Activated CD4-positive, alpha-beta memory T cell treated with anti-CD3 and anti-CD28 coated beads, Interleukin-2, amount 10 ng/mL, durations not matched to agents 7 days and 5 days (primary cell): ENCODE measurements at regions not wholly inside any gene's neighbourhood (a gene's known extent, or its start where the extent isn't known, plus 50 kb on each side); places are given as distances from the start of the nearest gene placed in this dataset.

ENCODE experiments used
- CTCF ChIA-PET: fragments of 350-600 bp; sonication (Branson Sonifier 250); formaldehyde crosslinking; loops from one replicate; lab custom pipeline; 2021; ENCODE audit warnings: antibody characterized with exemption, inconsistent platforms; lab: Charles Lee
- POLR2A ChIA-PET: fragments of 350-600 bp; sonication (Branson Sonifier 250); formaldehyde crosslinking; loops from one replicate; lab custom pipeline; 2021; ENCODE audit warnings: antibody characterized with exemption; lab: Charles Lee
- DNase-seq: peaks from one replicate; pipeline ENCODE4 v3.0.0-alpha.2; 2020
- H3K27ac Mint-ChIP-seq: one replicate; pipeline ENCODE4 v1.8.0; 2021; ENCODE audit warnings: mild to moderate bottlenecking, mixed read lengths
- H3K27me3 Mint-ChIP-seq: one replicate; pipeline ENCODE4 v1.8.0; 2021; ENCODE audit warnings: mixed read lengths
- H3K36me3 Mint-ChIP-seq: one replicate; pipeline ENCODE4 v1.8.0; 2021; ENCODE audit warnings: low read depth, mixed read lengths
- H3K4me1 Mint-ChIP-seq: one replicate; pipeline ENCODE4 v1.8.0; 2021; ENCODE audit warnings: mixed read lengths
- H3K4me3 Mint-ChIP-seq: one replicate; pipeline ENCODE4 v1.8.0; 2021; ENCODE audit warnings: mild to moderate bottlenecking, mixed read lengths
- H3K9me3 Mint-ChIP-seq: one replicate; pipeline ENCODE4 v1.8.0; 2021; ENCODE audit warnings: mixed read lengths

- no peaks in the 10 kb centered on the region for H3K36me3 Mint-ChIP-seq
- CTCF ChIA-PET = no interaction called here
Measured at GRCh38 chr20:61031101-61031830, 220.8 kb upstream of the CDH4 start.

GRCh38 chr20:61037498-61037897 lies 214.6 kb upstream of the CDH4 start:
- Mint-ChIP-seq H3K4me1 (no peaks in the 10 kb centered on the region), H3K27me3 (no peaks in the 10 kb centered on the region), H3K27ac (no peak overlapping the region), H3K9me3 (peaks cover 3% of the 10 kb centered on the region), H3K36me3 (no peaks in the 10 kb centered on the region), H3K4me3 (no peak overlapping the region)
- ChIA-PET POLR2A (no interaction called here), CTCF (no interaction called here)
- DNase-seq = no peak

More at GRCh38 chr20:61031101-61031830, 220.8 kb upstream of the CDH4 start:
- no peak overlapping the region for H3K4me3 Mint-ChIP-seq
- H3K27me3 Mint-ChIP-seq = no peaks in the 10 kb centered on the region
- H3K27ac Mint-ChIP-seq = no peak overlapping the region
- DNase-seq = no peak
- H3K9me3 Mint-ChIP-seq = peaks cover 6% of the 10 kb centered on the region
- no peaks in the 10 kb centered on the region for H3K4me1 Mint-ChIP-seq
- POLR2A ChIA-PET = no interaction called here

GRCh38 chr20:61041481-61041880 lies 210.6 kb upstream of the CDH4 start:
- ChIA-PET CTCF (no interaction called here), POLR2A (no interaction called here)
- no peak overlapping the region for H3K27ac Mint-ChIP-seq
- H3K4me1 Mint-ChIP-seq = no peaks in the 10 kb centered on the region
- H3K27me3 Mint-ChIP-seq = no peaks in the 10 kb centered on the region
- no peak for DNase-seq
- no peaks in the 10 kb centered on the region for H3K36me3 Mint-ChIP-seq
- no peak overlapping the region for H3K4me3 Mint-ChIP-seq
- H3K9me3 Mint-ChIP-seq = peaks cover 8% of the 10 kb centered on the region

- H3K27me3 Mint-ChIP-seq = no peaks in the 10 kb centered on the region
- H3K36me3 Mint-ChIP-seq = no peaks in the 10 kb centered on the region
- no peak for DNase-seq
- H3K4me1 Mint-ChIP-seq = no peaks in the 10 kb centered on the region
- no peak overlapping the region for H3K4me3 Mint-ChIP-seq
- ChIA-PET POLR2A (no interaction called here), CTCF (no interaction called here)
- peaks cover 11% of the 10 kb centered on the region for H3K9me3 Mint-ChIP-seq
- no peak overlapping the region for H3K27ac Mint-ChIP-seq
Measured at GRCh38 chr20:61042506-61043385, 209.3 kb upstream of the CDH4 start.

- POLR2A ChIA-PET = no interaction called here
- no peak overlapping the region for H3K27ac Mint-ChIP-seq
Measured at GRCh38 chr20:61043681-61044080, 208.4 kb upstream of the CDH4 start.

GRCh38 chr20:61044499-61044898 lies 207.6 kb upstream of the CDH4 start:
- Mint-ChIP-seq H3K9me3 (peaks cover 9% of the 10 kb centered on the region), H3K27ac (no peak overlapping the region), H3K4me3 (no peak overlapping the region), H3K4me1 (no peaks in the 10 kb centered on the region), H3K36me3 (no peaks in the 10 kb centered on the region), H3K27me3 (no peaks in the 10 kb centered on the region)
- POLR2A ChIA-PET = no interaction called here
- CTCF ChIA-PET = no interaction called here
- DNase-seq = no peak

More at GRCh38 chr20:61043681-61044080, 208.4 kb upstream of the CDH4 start:
- no peak for DNase-seq
- Mint-ChIP-seq H3K9me3 (peaks cover 8% of the 10 kb centered on the region), H3K4me3 (no peak overlapping the region), H3K27me3 (no peaks in the 10 kb centered on the region), H3K4me1 (no peaks in the 10 kb centered on the region), H3K36me3 (no peaks in the 10 kb centered on the region)
- CTCF ChIA-PET = no interaction called here

GRCh38 chr20:61045091-61045490 lies 207.0 kb upstream of the CDH4 start:
- POLR2A ChIA-PET = no interaction called here

GRCh38 chr20:61045876-61046585 lies 206.0 kb upstream of the CDH4 start:
- H3K9me3 Mint-ChIP-seq = peaks cover 9% of the 10 kb centered on the region
- POLR2A ChIA-PET = no interaction called here
- no peaks in the 10 kb centered on the region for H3K4me1 Mint-ChIP-seq
- CTCF ChIA-PET = no interaction called here
- H3K27me3 Mint-ChIP-seq = no peaks in the 10 kb centered on the region
- no peaks in the 10 kb centered on the region for H3K36me3 Mint-ChIP-seq
- DNase-seq = no peak
- H3K27ac Mint-ChIP-seq = no peak overlapping the region
- H3K4me3 Mint-ChIP-seq = no peak overlapping the region

More at GRCh38 chr20:61045091-61045490, 207.0 kb upstream of the CDH4 start:
- CTCF ChIA-PET = no interaction called here
- H3K27ac Mint-ChIP-seq = no peak overlapping the region
- peaks cover 9% of the 10 kb centered on the region for H3K9me3 Mint-ChIP-seq
- H3K4me1 Mint-ChIP-seq = no peaks in the 10 kb centered on the region
- H3K36me3 Mint-ChIP-seq = no peaks in the 10 kb centered on the region
- no peaks in the 10 kb centered on the region for H3K27me3 Mint-ChIP-seq
- no peak overlapping the region for H3K4me3 Mint-ChIP-seq
- DNase-seq = no peak

- no peak for DNase-seq
- Mint-ChIP-seq H3K4me1 (no peaks in the 10 kb centered on the region), H3K27ac (no peak overlapping the region), H3K4me3 (no peak overlapping the region), H3K9me3 (peaks cover 9% of the 10 kb centered on the region), H3K27me3 (no peaks in the 10 kb centered on the region), H3K36me3 (no peaks in the 10 kb centered on the region)
- POLR2A ChIA-PET = no interaction called here
- CTCF ChIA-PET = no interaction called here
Measured at GRCh38 chr20:61046721-61047351, 205.2 kb upstream of the CDH4 start.

- Mint-ChIP-seq H3K9me3 (peaks cover 9% of the 10 kb centered on the region), H3K36me3 (no peaks in the 10 kb centered on the region), H3K4me1 (no peaks in the 10 kb centered on the region), H3K27me3 (no peaks in the 10 kb centered on the region), H3K27ac (no peak overlapping the region), H3K4me3 (no peak overlapping the region)
- POLR2A ChIA-PET = no interaction called here
- DNase-seq = no peak
- CTCF ChIA-PET = no interaction called here
Measured at GRCh38 chr20:61047515-61047914, 204.5 kb upstream of the CDH4 start.

GRCh38 chr20:61048302-61048701 lies 203.8 kb upstream of the CDH4 start:
- no peak for DNase-seq
- H3K9me3 Mint-ChIP-seq = peaks cover 6% of the 10 kb centered on the region
- CTCF ChIA-PET = no interaction called here
- H3K27me3 Mint-ChIP-seq = no peaks in the 10 kb centered on the region
- H3K36me3 Mint-ChIP-seq = no peaks in the 10 kb centered on the region
- POLR2A ChIA-PET = no interaction called here
- no peak overlapping the region for H3K27ac Mint-ChIP-seq
- H3K4me1 Mint-ChIP-seq = no peaks in the 10 kb centered on the region
- H3K4me3 Mint-ChIP-seq = no peak overlapping the region

GRCh38 chr20:61049684-61050083 lies 202.4 kb upstream of the CDH4 start:
- Mint-ChIP-seq H3K9me3 (peaks cover 6% of the 10 kb centered on the region), H3K36me3 (no peaks in the 10 kb centered on the region), H3K4me1 (no peaks in the 10 kb centered on the region), H3K27me3 (no peaks in the 10 kb centered on the region), H3K27ac (no peak overlapping the region), H3K4me3 (no peak overlapping the region)
- ChIA-PET CTCF (no interaction called here), POLR2A (no interaction called here)
- DNase-seq = no peak
